ENCODE measurements at regions not wholly inside any gene's neighbourhood (a gene's known extent, or its start where the extent isn't known, plus 50 kb on each side); places are given as distances from the start of the nearest gene placed in this dataset.

- Histone ChIP-seq H3K36me3 (ENCODE audit: low read depth) (no peaks in the 10 kb centered on the region), H3F3A (ENCODE audit: insufficient read depth) (peaks cover 24% of the 10 kb centered on the region), H3K79me2 (ENCODE audit: insufficient read depth) (no peaks in the 10 kb centered on the region), H3K27me3 (replicated peaks; ENCODE audit: insufficient read depth) (no peaks in the 10 kb centered on the region), H3K9me3 (ENCODE audit: low read depth) (no peaks in the 10 kb centered on the region), H2AFZ (peak overlapping the region; percentile 71), H3K9me2 (ENCODE audit: insufficient read depth) (no peaks in the 10 kb centered on the region), H3K4me2 (ENCODE audit: unreplicated experiment) (peak overlapping the region; percentile 64), H3K9ac (peak overlapping the region; percentile 66), H3K4me3 (peak overlapping the region; percentile 36), H4K20me1 (ENCODE audit: insufficient read depth) (no peaks in the 10 kb centered on the region), H3K27ac (peak overlapping the region; percentile 91), H3K4me1 (ENCODE audit: insufficient read depth) (peaks cover 36% of the 10 kb centered on the region)
- in situ Hi-C loops (cut with MboI), result no loop called here
- peak; percentile 92 for DNase-seq
- 7 to 8% methylated on average over 5 of the region's 5 CpGs for WGBS, 2 experiments (ENCODE audit: low coverage in 1 of 2, low lambda C conversion rate in 2 of 2, missing lambda C conversion rate in 2 of 2)
- TF ChIP-seq EZH2 (IDR thresholded peaks at IDR 0.05; ENCODE audit: insufficient read depth, poor library complexity, severe bottlenecking) (no peak), EZH2phosphoT487 (IDR thresholded peaks at IDR 0.05; ENCODE audit: insufficient read depth, low read depth) (no peak)
Observed at GRCh38 chr4:143768007-143768591, 67.6 kb upstream of the FREM3 start.

GRCh38 chr4:143763587-143763986 is 63.1 kb upstream of the FREM3 start:
- no peaks in the 10 kb centered on the region for H3K9me3 ChIP-seq (ENCODE audit: low read depth)
- H4K20me1 ChIP-seq (ENCODE audit: insufficient read depth), result no peaks in the 10 kb centered on the region
- H3K27me3 ChIP-seq (replicated peaks; ENCODE audit: insufficient read depth), result no peaks in the 10 kb centered on the region
- H3K79me2 ChIP-seq (ENCODE audit: insufficient read depth), result no peaks in the 10 kb centered on the region
- no peaks in the 10 kb centered on the region for H3K36me3 ChIP-seq (ENCODE audit: low read depth)
- no peaks in the 10 kb centered on the region for H3K9me2 ChIP-seq (ENCODE audit: insufficient read depth)
- no peak overlapping the region for H3K27ac ChIP-seq
- TF ChIP-seq EZH2 (IDR thresholded peaks at IDR 0.05; ENCODE audit: insufficient read depth, poor library complexity, severe bottlenecking) (no peak), EZH2phosphoT487 (IDR thresholded peaks at IDR 0.05; ENCODE audit: insufficient read depth, low read depth) (no peak)
- H3K4me1 ChIP-seq (ENCODE audit: insufficient read depth), result peaks cover 8% of the 10 kb centered on the region
- no peak overlapping the region for H3K9ac ChIP-seq
- in situ Hi-C loops (cut with MboI), result no loop called here
- no peak overlapping the region for H3K4me2 ChIP-seq (ENCODE audit: unreplicated experiment)
- no peak overlapping the region for H3K4me3 ChIP-seq
- H2AFZ ChIP-seq, result no peak overlapping the region
- 0 out of 2 replicates have a peak, but pooled peaks cover 4% of the 10 kb centered on the region for H3F3A ChIP-seq (ENCODE audit: insufficient read depth)
- no peak for DNase-seq
- 73% methylated on average over 3 of the region's 3 CpGs for WGBS, 2 experiments (ENCODE audit: low coverage in 1 of 2, low lambda C conversion rate in 2 of 2, missing lambda C conversion rate in 2 of 2)

- in situ Hi-C loops (cut with MboI), result no loop called here
Observed at GRCh38 chr4:143762511-143762910, 62.0 kb upstream of the FREM3 start.

More at GRCh38 chr4:143762511-143762910, 62.0 kb upstream of the FREM3 start:
- Histone ChIP-seq H3K36me3 (ENCODE audit: low read depth) (no peaks in the 10 kb centered on the region), H4K20me1 (ENCODE audit: insufficient read depth) (no peaks in the 10 kb centered on the region), H3K9me3 (ENCODE audit: low read depth) (no peaks in the 10 kb centered on the region), H3K27me3 (replicated peaks; ENCODE audit: insufficient read depth) (no peaks in the 10 kb centered on the region), H3F3A (ENCODE audit: insufficient read depth) (no peaks in the 10 kb centered on the region), H2AFZ (no peak overlapping the region), H3K79me2 (ENCODE audit: insufficient read depth) (no peaks in the 10 kb centered on the region), H3K4me2 (ENCODE audit: unreplicated experiment) (no peak overlapping the region), H3K9ac (no peak overlapping the region), H3K4me1 (ENCODE audit: insufficient read depth) (peaks cover 2% of the 10 kb centered on the region), H3K27ac (no peak overlapping the region), H3K4me3 (no peak overlapping the region), H3K9me2 (ENCODE audit: insufficient read depth) (no peaks in the 10 kb centered on the region)
- no peak for DNase-seq
- TF ChIP-seq EZH2phosphoT487 (IDR thresholded peaks at IDR 0.05; ENCODE audit: insufficient read depth, low read depth) (no peak), EZH2 (IDR thresholded peaks at IDR 0.05; ENCODE audit: insufficient read depth, poor library complexity, severe bottlenecking) (no peak)
- 31 to 42% methylated on average over 2 of the region's 2 CpGs for WGBS, 2 experiments (ENCODE audit: low coverage in 1 of 2, low lambda C conversion rate in 2 of 2, missing lambda C conversion rate in 2 of 2)
